ENCODE measurements at regions not wholly inside any gene's neighbourhood (a gene's known extent, or its start where the extent isn't known, plus 50 kb on each side); places are given as distances from the start of the nearest gene placed in this dataset.

DNA sequence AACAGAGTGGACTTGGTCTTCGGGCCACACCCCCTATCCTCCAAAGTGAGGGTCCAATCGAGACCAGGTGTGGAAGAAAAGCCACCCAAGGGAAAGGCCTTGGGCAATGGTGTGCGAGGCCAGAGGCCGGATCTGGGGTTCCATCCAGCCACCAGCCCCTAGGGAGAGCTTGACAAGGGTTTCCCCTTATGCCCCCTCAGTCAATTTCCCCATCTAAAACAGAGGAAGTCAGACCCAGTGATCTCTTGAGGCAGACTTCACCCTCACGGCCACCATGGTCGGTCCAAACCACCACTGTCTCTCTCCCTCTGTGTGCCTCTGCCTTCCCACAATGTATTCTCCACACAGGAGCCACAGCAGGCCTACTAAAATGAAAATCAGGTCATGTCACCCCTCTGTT lies 82.9 kb downstream of the C5orf15 start:
- no peak for FAIRE-seq
- ChIA-PET POLR2A (ENCODE audit: partially characterized antibody) (no interaction called here), CTCF (ENCODE audit: partially characterized antibody) (interaction anchor here (0.6 to 14.0 kb wide), 2 partner anchors 18 to 239 kb away, joined by 3 to 150 read pairs; no protein-coding TSS in a partner anchor)
- no peak overlapping the region for H3K4ac ChIP-seq (replicated peaks; ENCODE audit: insufficient read length, low read depth, low read length)
- no peak overlapping the region for H2BK20ac ChIP-seq (ENCODE audit: low read length)
- H3K23ac ChIP-seq (ENCODE audit: insufficient read length): no peak overlapping the region
- no peaks in the 10 kb centered on the region for H3K36me3 ChIP-seq (ENCODE audit: control insufficient read depth in 2 of 4, insufficient read depth in 4 of 4, low read length in 3 of 4)
- no peaks in the 10 kb centered on the region for H3K27me3 ChIP-seq (replicated peaks in 1 of 4; ENCODE audit: control insufficient read depth in 3 of 4, extremely low read depth in 1 of 4, insufficient read depth in 3 of 4, low read length in 3 of 4)
- no peak overlapping the region for H4K8ac ChIP-seq (ENCODE audit: extremely low read depth, insufficient read depth, low read length)
- DNase-seq (ENCODE audit: low read depth in 1 of 2, low spot score in 2 of 2): no peak
- H3K79me2 ChIP-seq (ENCODE audit: control insufficient read depth in 1 of 2, insufficient read depth in 2 of 2, low read length in 2 of 2): no peaks in the 10 kb centered on the region
- no peaks in the 10 kb centered on the region for H4K20me1 ChIP-seq (replicated peaks in 1 of 2; ENCODE audit: control insufficient read depth in 1 of 2, insufficient read depth in 2 of 2, low read length in 2 of 2)
- H4K91ac ChIP-seq (replicated peaks; ENCODE audit: insufficient read length, low read length): no peak overlapping the region
- no peak overlapping the region for H3K14ac ChIP-seq (ENCODE audit: insufficient read length)
- no peak overlapping the region for H3K4me2 ChIP-seq (ENCODE audit: insufficient read depth in 1 of 2, low read depth in 2 of 2, low read length in 2 of 2)
- H2AFZ ChIP-seq (ENCODE audit: low read length): no peak overlapping the region
- no peaks in the 10 kb centered on the region for H3K79me1 ChIP-seq (ENCODE audit: low read depth, low read length)
- H3K56ac ChIP-seq (replicated peaks; ENCODE audit: insufficient read length, low read depth, low read length): no peak overlapping the region
- H3K18ac ChIP-seq (ENCODE audit: extremely low read depth, low read length): no peak overlapping the region
- H4K5ac ChIP-seq (ENCODE audit: insufficient read length, low read depth, low read length): no peak overlapping the region
- peaks cover 0 to 2% (median 0%) of the 10 kb centered on the region in 4 experiments; a peak in 1 of 7 replicates for H3K4me1 ChIP-seq (replicated peaks in 1 of 4; ENCODE audit: control insufficient read depth in 3 of 4, insufficient read depth in 4 of 4, low read length in 3 of 4)
- no peaks in the 10 kb centered on the region for H3K9me3 ChIP-seq (ENCODE audit: insufficient read depth in 2 of 2, low read depth in 1 of 2, low read length in 1 of 2)
- no peak overlapping the region for H3K4me3 ChIP-seq (ENCODE audit: extremely low read depth in 1 of 4, insufficient read depth in 2 of 4, low read depth in 3 of 4, low read length in 4 of 4)
- no peak overlapping the region for H2BK12ac ChIP-seq (ENCODE audit: low read depth, low read length)
- WGBS, 2 experiments (ENCODE audit: extremely low coverage in 1 of 2, insufficient coverage in 1 of 2, insufficient read length in 1 of 2, insufficient replicate concordance in 2 of 2, low coverage in 1 of 2, low lambda C conversion rate in 2 of 2, missing lambda C conversion rate in 1 of 2): 94% methylated on average over 4 of the region's 6 CpGs; no CpG with 5 or more reads in 1 of the 2 experiments
- no peak overlapping the region for H3K27ac ChIP-seq (ENCODE audit: low read depth, low read length)
- no peak overlapping the region for H2BK15ac ChIP-seq (ENCODE audit: low read length)
- H3K23me2 ChIP-seq (ENCODE audit: low read depth, low read length): no peaks in the 10 kb centered on the region; the same call in 1 of the 2 replicates
- no peak overlapping the region for H2BK120ac ChIP-seq (replicated peaks; ENCODE audit: low read depth, low read length)
- H2BK5ac ChIP-seq (ENCODE audit: low read depth, low read length): no peak overlapping the region
- H3K9ac ChIP-seq (replicated peaks in 1 of 4; ENCODE audit: extremely low read depth in 1 of 4, low read depth in 3 of 4, low read length in 3 of 4): no peak overlapping the region
- no peak overlapping the region for H2AK5ac ChIP-seq (ENCODE audit: low read depth, low read length)
- no peak for TF ChIP-seq EP300 (IDR thresholded peaks at IDR 0.05; ENCODE audit: borderline replicate concordance in 1 of 2, low read depth in 2 of 2, low read length in 2 of 2)
- no peak for TF ChIP-seq RFX5 (IDR thresholded peaks at IDR 0.05; ENCODE audit: borderline replicate concordance, low read depth, low read length)
- no peak for TF ChIP-seq RAD21 (IDR thresholded peaks at IDR 0.05 in 1 of 2, conservative IDR thresholded peaks at IDR 0.05 in 1 of 2; ENCODE audit: low read depth in 2 of 2, low read length in 2 of 2)
- no peak for TF ChIP-seq CTBP2 (IDR thresholded peaks at IDR 0.05; ENCODE audit: borderline replicate concordance, insufficient read depth, insufficient read length, low read length)
- TF ChIP-seq YY1 (IDR thresholded peaks at IDR 0.05; ENCODE audit: low read depth, low read length): no peak
- no peak for TF ChIP-seq SIRT6 (IDR thresholded peaks at IDR 0.05; ENCODE audit: low read length)
- TF ChIP-seq EGR1 (IDR thresholded peaks at IDR 0.05; ENCODE audit: borderline replicate concordance, low read depth, low read length): no peak
- no peak for TF ChIP-seq SP1 (IDR thresholded peaks at IDR 0.05; ENCODE audit: low read depth, low read length)
- no peak for TF ChIP-seq RBBP5 (IDR thresholded peaks at IDR 0.05; ENCODE audit: borderline replicate concordance, low read depth, low read length)
- TF ChIP-seq KDM4A (IDR thresholded peaks at IDR 0.05; ENCODE audit: low read depth, low read length, severe bottlenecking): no peak
- no peak for TF ChIP-seq SRF (IDR thresholded peaks at IDR 0.05; ENCODE audit: low read depth, low read length)
- TF ChIP-seq ASH2L (IDR thresholded peaks at IDR 0.05; ENCODE audit: low read length): no peak
- TF ChIP-seq BCL11A (IDR thresholded peaks at IDR 0.05; ENCODE audit: low read depth in 2 of 2, low read length in 2 of 2): no peak
- TF ChIP-seq JUND (IDR thresholded peaks at IDR 0.05; ENCODE audit: low read length): no peak
